GM12873 (cell line): ENCODE measurements at regions not wholly inside any gene's neighbourhood (a gene's known extent, or its start where the extent isn't known, plus 50 kb on each side); places are given as distances from the start of the nearest gene placed in this dataset.

Source experiments
- TF ChIP-seq, protein P1 (sequence below): IDR thresholded peaks from 2 replicates; pipeline ENCODE4 v1.5.1; 2012; ENCODE audit warnings: low read depth, mild to moderate bottlenecking, moderate library complexity, low read length, control low read depth; ENCODE audit not compliant: insufficient read depth; ENCODE audit errors: missing control alignments

DNA sequence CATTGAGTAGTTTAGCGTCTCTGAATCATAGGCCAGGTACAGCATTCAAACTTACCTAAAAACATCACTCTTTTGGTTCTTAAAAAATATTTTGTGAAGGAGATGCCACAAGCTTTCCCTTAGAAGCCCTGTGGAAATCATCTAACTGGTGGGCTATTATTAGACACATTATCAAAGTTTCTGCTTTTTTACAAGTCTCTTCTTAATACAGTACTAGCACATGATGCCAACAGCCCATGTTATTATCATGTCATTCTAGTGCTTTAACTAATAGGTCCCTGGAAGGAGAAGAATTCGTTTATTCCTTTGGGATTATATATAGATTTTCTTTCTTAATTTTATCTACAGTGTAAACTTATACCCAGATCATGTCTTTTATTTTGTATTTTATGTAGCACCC is 146.0 kb upstream of the PTPRK start:
- TF ChIP-seq, protein P1, sequence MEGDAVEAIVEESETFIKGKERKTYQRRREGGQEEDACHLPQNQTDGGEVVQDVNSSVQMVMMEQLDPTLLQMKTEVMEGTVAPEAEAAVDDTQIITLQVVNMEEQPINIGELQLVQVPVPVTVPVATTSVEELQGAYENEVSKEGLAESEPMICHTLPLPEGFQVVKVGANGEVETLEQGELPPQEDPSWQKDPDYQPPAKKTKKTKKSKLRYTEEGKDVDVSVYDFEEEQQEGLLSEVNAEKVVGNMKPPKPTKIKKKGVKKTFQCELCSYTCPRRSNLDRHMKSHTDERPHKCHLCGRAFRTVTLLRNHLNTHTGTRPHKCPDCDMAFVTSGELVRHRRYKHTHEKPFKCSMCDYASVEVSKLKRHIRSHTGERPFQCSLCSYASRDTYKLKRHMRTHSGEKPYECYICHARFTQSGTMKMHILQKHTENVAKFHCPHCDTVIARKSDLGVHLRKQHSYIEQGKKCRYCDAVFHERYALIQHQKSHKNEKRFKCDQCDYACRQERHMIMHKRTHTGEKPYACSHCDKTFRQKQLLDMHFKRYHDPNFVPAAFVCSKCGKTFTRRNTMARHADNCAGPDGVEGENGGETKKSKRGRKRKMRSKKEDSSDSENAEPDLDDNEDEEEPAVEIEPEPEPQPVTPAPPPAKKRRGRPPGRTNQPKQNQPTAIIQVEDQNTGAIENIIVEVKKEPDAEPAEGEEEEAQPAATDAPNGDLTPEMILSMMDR = no peak

DNA sequence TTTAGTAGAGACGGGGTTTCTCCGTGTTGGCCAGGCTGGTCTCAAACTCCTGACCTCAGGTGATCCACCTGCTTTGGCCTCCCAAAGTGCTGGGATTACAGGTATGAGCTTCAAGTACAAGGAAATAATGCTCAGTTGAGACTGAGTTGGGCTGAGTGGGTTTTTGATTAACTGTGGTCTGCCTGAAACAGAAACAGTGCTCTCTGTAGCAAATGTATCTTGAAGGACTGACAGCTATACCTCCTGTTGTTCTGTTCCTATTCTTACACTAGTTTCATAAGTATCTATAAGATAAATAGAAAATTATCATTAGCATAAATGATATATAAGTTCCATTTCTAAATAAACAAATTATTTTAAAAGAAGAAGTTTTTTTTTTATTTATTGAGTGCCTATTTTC is 142.8 kb upstream of the PTPRK start:
- TF ChIP-seq, protein P1 = no peak

DNA sequence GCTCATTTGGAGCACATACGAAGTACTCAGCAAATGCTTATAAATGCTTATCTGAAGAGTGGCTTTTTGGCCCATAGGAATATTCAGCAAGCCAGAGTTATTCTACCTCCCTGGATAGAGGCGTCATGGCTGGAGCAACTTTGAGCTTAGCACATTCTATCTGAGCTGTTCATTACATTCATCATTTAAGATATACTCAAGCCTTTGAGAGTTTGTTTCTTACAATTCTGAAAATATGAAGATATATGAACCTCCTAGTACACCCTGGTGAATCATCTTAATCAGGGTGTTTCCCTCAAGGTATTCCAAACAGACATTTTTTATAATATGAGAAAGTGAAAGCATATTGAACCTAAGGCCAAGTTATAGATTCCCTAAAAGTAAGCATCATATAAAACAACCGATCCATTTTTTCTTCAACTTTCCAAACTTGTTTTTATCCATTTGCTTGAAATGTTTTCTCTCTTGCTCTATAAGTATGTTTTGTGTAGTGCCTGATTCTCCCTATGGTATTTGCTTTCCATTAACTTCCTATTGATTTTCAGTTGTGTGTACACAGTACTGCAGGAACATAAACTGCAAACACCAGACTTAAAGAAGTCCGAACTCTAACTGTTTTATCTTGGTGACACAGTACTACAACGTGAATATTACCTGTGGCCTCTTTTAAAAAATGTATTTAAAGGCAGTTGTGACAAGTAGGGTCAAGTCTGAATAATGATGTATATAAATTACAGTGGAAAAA is 139.7 kb upstream of the PTPRK start:
- TF ChIP-seq, protein P1 = no peak

DNA sequence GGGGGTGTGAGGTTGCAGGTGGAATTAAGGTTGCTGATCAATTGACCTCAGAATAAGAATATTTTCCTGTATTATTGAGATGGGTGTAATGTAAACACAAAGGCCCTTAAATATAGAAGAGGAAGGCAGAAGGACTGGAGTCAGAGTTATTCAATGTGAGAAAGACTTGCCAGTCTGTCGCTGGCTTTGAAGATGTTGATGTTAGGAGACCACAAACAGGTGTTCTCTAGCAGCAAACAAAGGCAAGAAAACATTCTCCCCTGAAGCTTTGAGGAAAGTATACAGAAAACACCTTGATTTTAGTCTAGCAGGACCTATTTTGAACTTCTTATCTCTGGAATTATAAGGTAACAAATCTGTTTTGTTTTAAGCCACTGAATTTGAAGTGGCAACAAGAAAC is 138.9 kb upstream of the PTPRK start:
- TF ChIP-seq, protein P1 = no peak

DNA sequence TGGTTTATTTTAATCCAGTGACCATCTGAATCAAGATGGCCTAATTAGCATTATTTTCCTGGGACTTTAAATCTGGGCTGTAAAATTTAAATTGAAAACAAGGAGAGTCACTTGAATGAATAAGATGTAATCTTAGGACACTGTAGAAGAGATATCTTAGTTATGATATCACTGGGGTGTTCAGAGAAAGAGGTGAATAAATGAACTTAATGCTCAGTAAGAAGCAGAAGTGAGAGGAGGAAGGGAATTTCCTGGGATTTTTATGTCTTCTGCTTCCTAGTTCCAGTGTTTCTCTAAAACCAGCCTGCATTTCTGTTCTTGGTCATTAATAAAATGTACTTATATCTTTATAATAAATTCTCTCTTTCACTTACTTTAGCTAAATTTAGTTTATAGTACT is 136.8 kb upstream of the PTPRK start:
- TF ChIP-seq, protein P1 = no peak

DNA sequence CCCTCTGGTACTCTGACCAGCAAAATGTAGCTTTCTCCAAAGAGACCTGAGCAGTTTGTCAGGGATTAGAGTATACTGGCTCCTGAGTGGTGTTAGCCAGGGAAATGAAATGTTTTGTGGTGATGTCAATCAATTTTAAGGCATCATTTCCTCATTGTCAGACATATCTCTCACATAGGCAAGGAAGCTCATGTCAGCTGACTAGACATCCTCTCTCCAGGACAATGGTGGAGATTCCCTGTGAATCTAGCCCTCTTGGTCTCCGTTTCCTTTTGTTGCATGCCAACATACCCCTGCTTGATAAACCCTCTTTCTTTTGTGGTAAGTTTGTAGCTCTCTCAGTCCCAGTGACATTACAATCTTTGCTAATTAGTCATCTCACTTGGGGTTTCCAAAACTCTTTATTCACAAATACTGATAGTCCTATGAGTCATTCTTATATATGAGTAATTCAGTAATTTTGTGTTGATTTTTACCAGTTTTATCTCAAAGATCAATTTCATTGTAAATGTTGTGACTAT is 135.6 kb upstream of the PTPRK start:
- TF ChIP-seq, protein P1 = no peak

DNA sequence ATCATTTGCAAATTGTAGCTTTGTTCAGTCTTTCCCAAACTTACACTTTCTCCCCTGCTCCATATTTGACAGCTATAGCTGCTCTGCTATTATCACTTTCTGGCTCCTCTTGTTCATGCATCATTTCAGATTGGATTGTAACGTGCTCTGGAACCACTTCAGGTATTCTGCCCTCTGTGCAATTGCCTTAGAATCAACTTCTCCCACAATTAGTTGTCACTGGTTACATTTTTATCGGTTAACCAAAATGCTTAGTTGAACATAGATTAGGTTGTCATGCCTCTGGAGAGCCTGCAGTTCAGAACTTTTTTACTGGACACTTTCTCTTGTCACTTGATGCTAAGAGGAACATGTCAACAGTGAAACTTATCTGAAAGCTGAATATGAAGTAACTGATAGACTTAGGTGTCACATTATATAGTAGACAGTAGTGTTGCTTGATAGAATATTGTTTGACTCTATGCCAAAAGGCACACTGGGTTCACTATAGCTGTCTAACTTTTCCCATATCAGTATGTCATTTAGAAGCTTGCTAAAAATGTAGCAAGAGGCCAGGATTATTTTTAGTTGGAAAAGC is 127.7 kb upstream of the PTPRK start:
- TF ChIP-seq, protein P1 = no peak
